OCI-LY7 (cell line): ENCODE measurements at regions not wholly inside any gene's neighbourhood (a gene's known extent, or its start where the extent isn't known, plus 50 kb on each side); places are given as distances from the start of the nearest gene placed in this dataset.

Source experiments
- EZH2phosphoT487 ChIP-seq: fragments of 200-600 bp; sonication (generic); IDR thresholded peaks from 2 replicates; pipeline ENCODE4 v1.6.1; 2018; ENCODE audit warnings: low read depth, borderline replicate concordance, mild to moderate bottlenecking, mixed run types, antibody characterized with exemption, low read length, moderate library complexity, mixed read lengths
- TF ChIP-seq, protein P1 (sequence below): fragments of 200-600 bp; sonication (generic); conservative IDR thresholded peaks from 2 replicates; pipeline ENCODE4 v1.5.1; 2014; ENCODE audit warnings: mild to moderate bottlenecking, antibody characterized with exemption, low read length, moderate library complexity, mixed read lengths

DNA sequence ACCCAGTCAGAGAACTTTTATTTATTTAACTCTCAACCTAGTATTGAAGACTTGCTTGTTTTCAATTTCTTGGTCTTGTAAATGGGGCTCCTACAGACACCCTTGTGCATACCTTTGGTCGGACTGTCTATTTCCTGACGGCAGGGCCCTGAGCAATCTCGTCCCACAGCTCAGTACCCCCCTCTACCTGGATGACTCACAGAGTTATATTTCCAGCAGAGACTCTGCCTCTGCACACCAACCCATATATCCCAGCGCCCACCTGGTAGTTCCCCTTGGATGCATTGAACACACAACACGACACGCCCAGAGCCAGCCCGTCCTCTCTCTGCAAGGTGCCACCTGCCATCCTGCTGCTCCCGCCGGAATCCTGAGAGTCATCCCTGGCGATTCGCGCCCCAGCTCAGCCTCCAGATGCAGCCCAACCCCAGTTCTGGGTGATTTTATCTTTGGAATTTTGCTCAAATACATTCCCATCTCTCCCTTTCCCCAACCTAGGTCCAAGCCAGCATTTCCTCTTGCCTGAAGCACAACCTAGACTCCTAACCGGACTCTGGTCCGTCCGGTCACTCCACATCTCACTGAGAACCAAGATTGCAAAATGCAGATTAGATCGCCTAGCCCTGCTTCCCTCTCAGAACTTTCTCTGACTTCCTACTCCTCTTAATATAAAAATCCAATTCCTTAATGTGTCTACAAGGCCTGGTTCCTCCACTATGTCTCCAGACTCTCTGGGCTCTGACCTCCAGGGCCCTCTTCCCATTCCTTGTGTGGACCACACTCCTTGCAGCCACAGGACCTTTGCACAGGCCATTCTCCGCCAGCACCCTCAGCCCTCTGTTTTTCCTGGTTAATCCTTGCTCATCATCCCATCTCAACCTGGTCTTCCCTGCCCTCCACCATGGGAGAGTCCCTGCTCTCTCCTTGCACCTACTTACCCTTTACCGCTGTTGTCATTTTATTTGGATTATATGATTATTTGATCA lies 129.2 kb downstream of the SEC14L1 start:
- TF ChIP-seq, protein P1, sequence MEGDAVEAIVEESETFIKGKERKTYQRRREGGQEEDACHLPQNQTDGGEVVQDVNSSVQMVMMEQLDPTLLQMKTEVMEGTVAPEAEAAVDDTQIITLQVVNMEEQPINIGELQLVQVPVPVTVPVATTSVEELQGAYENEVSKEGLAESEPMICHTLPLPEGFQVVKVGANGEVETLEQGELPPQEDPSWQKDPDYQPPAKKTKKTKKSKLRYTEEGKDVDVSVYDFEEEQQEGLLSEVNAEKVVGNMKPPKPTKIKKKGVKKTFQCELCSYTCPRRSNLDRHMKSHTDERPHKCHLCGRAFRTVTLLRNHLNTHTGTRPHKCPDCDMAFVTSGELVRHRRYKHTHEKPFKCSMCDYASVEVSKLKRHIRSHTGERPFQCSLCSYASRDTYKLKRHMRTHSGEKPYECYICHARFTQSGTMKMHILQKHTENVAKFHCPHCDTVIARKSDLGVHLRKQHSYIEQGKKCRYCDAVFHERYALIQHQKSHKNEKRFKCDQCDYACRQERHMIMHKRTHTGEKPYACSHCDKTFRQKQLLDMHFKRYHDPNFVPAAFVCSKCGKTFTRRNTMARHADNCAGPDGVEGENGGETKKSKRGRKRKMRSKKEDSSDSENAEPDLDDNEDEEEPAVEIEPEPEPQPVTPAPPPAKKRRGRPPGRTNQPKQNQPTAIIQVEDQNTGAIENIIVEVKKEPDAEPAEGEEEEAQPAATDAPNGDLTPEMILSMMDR: no peak
- no peak for TF ChIP-seq EZH2phosphoT487
